HL-60 (cell line): ENCODE measurements at regions not wholly inside any gene's neighbourhood (a gene's known extent, or its start where the extent isn't known, plus 50 kb on each side); places are given as distances from the start of the nearest gene placed in this dataset.

Source experiments
- DNase-seq, 2 experiments: peaks; one replicate each; pipeline ENCODE4 v3.0.0-alpha.2; 2010 to 2020; ENCODE audit warnings: low read depth in 1 of 2, low spot score in 1 of 2
- H3K27ac ChIP-seq: fragments of 250-450 bp; sonication (Bioruptor Pico); replicated peaks from 2 replicates; pipeline ENCODE4 v1.5.1; 2020; ENCODE audit warnings: mild to moderate bottlenecking, moderate library complexity
- H3K27me3 ChIP-seq: fragments of 250-450 bp; sonication (Bioruptor Pico); 2 replicates; pipeline ENCODE4 v1.5.1; 2021; ENCODE audit warnings: mild to moderate bottlenecking, moderate library complexity; ENCODE audit not compliant: insufficient read depth, poor library complexity, severe bottlenecking
- H3K4me3 ChIP-seq: replicated peaks from 2 replicates; pipeline ENCODE4 v1.5.1; 2011; ENCODE audit warnings: mild to moderate bottlenecking, control low read depth, low read length; ENCODE audit not compliant: insufficient read depth
- GABPA ChIP-seq: IDR thresholded peaks from 2 replicates; pipeline ENCODE4 v1.6.1; 2012; ENCODE audit warnings: low read depth
- POLR2AphosphoS5 ChIP-seq: IDR thresholded peaks from 2 replicates; pipeline ENCODE4 v1.6.1; 2012; ENCODE audit warnings: low read depth
- SPI1 ChIP-seq: IDR thresholded peaks from 2 replicates; pipeline ENCODE4 v1.6.1; 2012; ENCODE audit warnings: low read depth, mild to moderate bottlenecking, borderline replicate concordance
- TF ChIP-seq, protein P1 (sequence below): IDR thresholded peaks from one replicate; pipeline ENCODE4 v1.5.1; 2011; ENCODE audit warnings: low read length, control low read depth, inconsistent platforms; ENCODE audit not compliant: insufficient read depth
- TF ChIP-seq, protein P2 (sequence below): IDR thresholded peaks from 2 replicates; pipeline ENCODE4 v1.6.1; 2012; ENCODE audit warnings: low read depth; ENCODE audit not compliant: insufficient replicate concordance

DNA sequence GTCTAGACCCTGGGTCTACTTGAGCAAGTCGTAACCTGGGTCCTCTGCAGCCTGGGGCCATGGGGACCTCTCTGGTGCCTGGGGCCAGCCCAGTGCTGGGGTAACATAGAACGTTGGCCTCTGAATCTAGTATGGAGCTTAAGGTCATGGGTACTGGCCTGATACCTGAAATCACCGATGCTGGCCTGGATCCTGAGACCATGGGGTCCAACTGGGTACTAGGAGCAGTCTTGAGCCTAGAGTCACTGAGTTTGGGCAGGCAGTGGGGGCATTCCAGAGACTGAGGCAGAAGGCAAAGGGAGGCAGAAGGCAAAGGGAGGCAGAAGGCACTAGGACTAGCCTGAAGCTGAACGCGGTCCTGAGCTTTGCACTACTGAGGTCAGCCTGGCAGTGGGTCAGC lies 1121.1 kb upstream of the PRR20A start:
- H3K27me3 ChIP-seq, result no peaks in the 10 kb centered on the region
- no peak for DNase-seq
- H3K27ac ChIP-seq, result no peak overlapping the region
- TF ChIP-seq, protein P1, sequence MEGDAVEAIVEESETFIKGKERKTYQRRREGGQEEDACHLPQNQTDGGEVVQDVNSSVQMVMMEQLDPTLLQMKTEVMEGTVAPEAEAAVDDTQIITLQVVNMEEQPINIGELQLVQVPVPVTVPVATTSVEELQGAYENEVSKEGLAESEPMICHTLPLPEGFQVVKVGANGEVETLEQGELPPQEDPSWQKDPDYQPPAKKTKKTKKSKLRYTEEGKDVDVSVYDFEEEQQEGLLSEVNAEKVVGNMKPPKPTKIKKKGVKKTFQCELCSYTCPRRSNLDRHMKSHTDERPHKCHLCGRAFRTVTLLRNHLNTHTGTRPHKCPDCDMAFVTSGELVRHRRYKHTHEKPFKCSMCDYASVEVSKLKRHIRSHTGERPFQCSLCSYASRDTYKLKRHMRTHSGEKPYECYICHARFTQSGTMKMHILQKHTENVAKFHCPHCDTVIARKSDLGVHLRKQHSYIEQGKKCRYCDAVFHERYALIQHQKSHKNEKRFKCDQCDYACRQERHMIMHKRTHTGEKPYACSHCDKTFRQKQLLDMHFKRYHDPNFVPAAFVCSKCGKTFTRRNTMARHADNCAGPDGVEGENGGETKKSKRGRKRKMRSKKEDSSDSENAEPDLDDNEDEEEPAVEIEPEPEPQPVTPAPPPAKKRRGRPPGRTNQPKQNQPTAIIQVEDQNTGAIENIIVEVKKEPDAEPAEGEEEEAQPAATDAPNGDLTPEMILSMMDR, result no peak
- TF ChIP-seq, protein P2, sequence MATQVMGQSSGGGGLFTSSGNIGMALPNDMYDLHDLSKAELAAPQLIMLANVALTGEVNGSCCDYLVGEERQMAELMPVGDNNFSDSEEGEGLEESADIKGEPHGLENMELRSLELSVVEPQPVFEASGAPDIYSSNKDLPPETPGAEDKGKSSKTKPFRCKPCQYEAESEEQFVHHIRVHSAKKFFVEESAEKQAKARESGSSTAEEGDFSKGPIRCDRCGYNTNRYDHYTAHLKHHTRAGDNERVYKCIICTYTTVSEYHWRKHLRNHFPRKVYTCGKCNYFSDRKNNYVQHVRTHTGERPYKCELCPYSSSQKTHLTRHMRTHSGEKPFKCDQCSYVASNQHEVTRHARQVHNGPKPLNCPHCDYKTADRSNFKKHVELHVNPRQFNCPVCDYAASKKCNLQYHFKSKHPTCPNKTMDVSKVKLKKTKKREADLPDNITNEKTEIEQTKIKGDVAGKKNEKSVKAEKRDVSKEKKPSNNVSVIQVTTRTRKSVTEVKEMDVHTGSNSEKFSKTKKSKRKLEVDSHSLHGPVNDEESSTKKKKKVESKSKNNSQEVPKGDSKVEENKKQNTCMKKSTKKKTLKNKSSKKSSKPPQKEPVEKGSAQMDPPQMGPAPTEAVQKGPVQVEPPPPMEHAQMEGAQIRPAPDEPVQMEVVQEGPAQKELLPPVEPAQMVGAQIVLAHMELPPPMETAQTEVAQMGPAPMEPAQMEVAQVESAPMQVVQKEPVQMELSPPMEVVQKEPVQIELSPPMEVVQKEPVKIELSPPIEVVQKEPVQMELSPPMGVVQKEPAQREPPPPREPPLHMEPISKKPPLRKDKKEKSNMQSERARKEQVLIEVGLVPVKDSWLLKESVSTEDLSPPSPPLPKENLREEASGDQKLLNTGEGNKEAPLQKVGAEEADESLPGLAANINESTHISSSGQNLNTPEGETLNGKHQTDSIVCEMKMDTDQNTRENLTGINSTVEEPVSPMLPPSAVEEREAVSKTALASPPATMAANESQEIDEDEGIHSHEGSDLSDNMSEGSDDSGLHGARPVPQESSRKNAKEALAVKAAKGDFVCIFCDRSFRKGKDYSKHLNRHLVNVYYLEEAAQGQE, result no peak
- no peak for TF ChIP-seq POLR2AphosphoS5
- no peak for TF ChIP-seq GABPA
- no peak for TF ChIP-seq SPI1
- H3K4me3 ChIP-seq, result no peak overlapping the region

DNA sequence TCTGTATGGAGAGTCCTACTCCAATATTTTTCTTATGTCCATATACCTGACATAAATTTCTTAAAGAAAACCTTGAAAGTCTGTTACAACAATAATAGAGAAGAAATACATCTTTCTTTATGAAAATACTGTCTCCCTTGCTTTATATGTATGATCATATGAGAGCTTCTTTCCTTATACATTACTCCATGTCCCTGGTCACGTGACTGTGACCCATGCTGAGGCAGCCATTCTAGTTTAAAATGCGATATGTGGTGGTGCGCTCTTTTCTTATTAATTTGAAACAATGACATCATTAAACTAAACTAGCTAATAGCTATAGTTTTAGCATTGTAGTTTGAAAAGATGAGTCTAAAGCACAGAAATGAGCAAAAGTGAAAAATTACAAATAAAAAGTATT lies 1120.3 kb upstream of the PRR20A start:
- DNase-seq, result no peak
- Histone ChIP-seq H3K4me3 (no peak overlapping the region), H3K27me3 (no peaks in the 10 kb centered on the region), H3K27ac (no peak overlapping the region)
- TF ChIP-seq, protein P1, result no peak
- TF ChIP-seq GABPA, result no peak
- no peak for TF ChIP-seq POLR2AphosphoS5
- no peak for TF ChIP-seq SPI1
- TF ChIP-seq, protein P2, result no peak

DNA sequence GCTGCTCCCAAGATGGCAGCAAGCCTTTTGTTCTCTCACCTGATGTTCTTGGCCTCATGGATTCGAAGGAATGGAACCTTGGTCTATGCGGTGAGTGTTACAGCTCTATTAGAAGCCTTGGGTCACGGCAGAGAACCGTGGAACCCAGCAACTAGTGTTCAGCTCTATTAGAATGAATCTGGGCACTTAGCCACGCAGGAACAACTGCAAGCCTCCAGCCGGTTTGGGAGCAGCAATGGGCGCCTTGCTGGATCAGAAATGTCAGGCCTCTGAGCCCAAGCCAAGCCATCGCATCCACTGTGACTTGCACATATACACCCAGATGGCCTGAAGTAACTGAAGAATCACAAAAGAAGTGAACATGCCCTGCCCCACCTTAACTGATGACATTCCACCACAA lies 1100.7 kb upstream of the PRR20A start:
- Histone ChIP-seq H3K4me3 (no peak overlapping the region), H3K27ac (no peak overlapping the region), H3K27me3 (no peaks in the 10 kb centered on the region)
- DNase-seq, result no peak
- TF ChIP-seq POLR2AphosphoS5 (no peak), GABPA (no peak), SPI1 (no peak)
- TF ChIP-seq, protein P2, result no peak
- TF ChIP-seq, protein P1, result no peak
